SU-DHL-6 (cell line): ENCODE measurements at regions not wholly inside any gene's neighbourhood (a gene's known extent, or its start where the extent isn't known, plus 50 kb on each side); places are given as distances from the start of the nearest gene placed in this dataset.

Experiments
- H2AFZ ChIP-seq: fragments of 200-600 bp; sonication (generic); 2 replicates; pipeline ENCODE4 v1.6.1; 2014; ENCODE audit warnings: low read depth, mild to moderate bottlenecking, moderate library complexity, mixed read lengths, antibody characterized with exemption, low read length; ENCODE audit not compliant: severe bottlenecking
- H3F3A ChIP-seq: fragments of 200-600 bp; shearing (Covaris generic); 2 replicates; pipeline ENCODE4 v1.6.0; 2016; ENCODE audit warnings: antibody characterized with exemption, mild to moderate bottlenecking; ENCODE audit not compliant: insufficient read depth
- H3K27ac ChIP-seq: fragments of 200-600 bp; sonication (generic); 2 replicates; pipeline ENCODE4 v1.5.1; 2016; ENCODE audit warnings: low read depth, mild to moderate bottlenecking, low read length, moderate library complexity, mixed read lengths
- H3K27me3 ChIP-seq: fragments of 200-600 bp; sonication (generic), shearing (Covaris generic); 2 replicates; pipeline ENCODE4 v1.6.0; 2014; ENCODE audit warnings: mild to moderate bottlenecking, low read length
- H3K36me3 ChIP-seq: fragments of 200-600 bp; sonication (generic); 2 replicates; pipeline ENCODE4 v1.6.1; 2014; ENCODE audit warnings: mild to moderate bottlenecking, low read length, mixed read lengths
- H3K4me2 ChIP-seq: fragments of 300-600, 200-600 bp; shearing (Covaris generic), sonication (generic); 2 replicates; pipeline ENCODE4 v1.6.0; 2014; ENCODE audit warnings: low read length, low read depth, mild to moderate bottlenecking; ENCODE audit not compliant: poor library complexity, severe bottlenecking
- H3K4me3 ChIP-seq: fragments of 200-600 bp; sonication (generic); 2 replicates; pipeline ENCODE4 v1.5.1; 2014; ENCODE audit warnings: antibody characterized with exemption, low read length, mild to moderate bottlenecking, mixed read lengths; ENCODE audit not compliant: insufficient read depth, poor library complexity, severe bottlenecking
- H3K79me2 ChIP-seq: fragments of 200-600 bp; sonication (generic); 2 replicates; pipeline ENCODE4 v1.6.1; 2014; ENCODE audit warnings: mild to moderate bottlenecking, low read length, moderate library complexity; ENCODE audit not compliant: insufficient read depth
- H3K9ac ChIP-seq: fragments of 200-600 bp; sonication (generic); 2 replicates; pipeline ENCODE4 v1.7.0; 2014; ENCODE audit warnings: mild to moderate bottlenecking, low read length
- H3K9me2 ChIP-seq: fragments of 200-600 bp; sonication (generic); replicated peaks from 2 replicates; pipeline ENCODE4 v1.6.1; 2014; ENCODE audit warnings: low read length; ENCODE audit not compliant: insufficient read depth
- H3K9me3 ChIP-seq: fragments of 200-600 bp; sonication (generic); 2 replicates; pipeline ENCODE4 v1.6.1; 2014; ENCODE audit warnings: low read length, mixed read lengths; ENCODE audit not compliant: insufficient read depth
- H4K20me1 ChIP-seq: fragments of 200-600 bp; sonication (generic); 2 replicates; pipeline ENCODE4 v1.6.1; 2014; ENCODE audit warnings: low read depth, mild to moderate bottlenecking, antibody characterized with exemption, low read length, moderate library complexity, mixed read lengths
- CTCF ChIP-seq: fragments of 200-600 bp; sonication (generic); IDR thresholded peaks from one replicate; pipeline ENCODE4 v1.5.1; 2017; ENCODE audit warnings: antibody characterized with exemption, mild to moderate bottlenecking, low read length, moderate library complexity; ENCODE audit not compliant: insufficient read depth, poor library complexity, severe bottlenecking
- EZH2phosphoT487 ChIP-seq: fragments of 200-600 bp; sonication (generic), shearing (Covaris generic); conservative IDR thresholded peaks from 2 replicates; pipeline ENCODE4 v1.6.1; 2018; ENCODE audit warnings: mild to moderate bottlenecking, antibody characterized with exemption, low read length, moderate library complexity, mixed read lengths

DNA sequence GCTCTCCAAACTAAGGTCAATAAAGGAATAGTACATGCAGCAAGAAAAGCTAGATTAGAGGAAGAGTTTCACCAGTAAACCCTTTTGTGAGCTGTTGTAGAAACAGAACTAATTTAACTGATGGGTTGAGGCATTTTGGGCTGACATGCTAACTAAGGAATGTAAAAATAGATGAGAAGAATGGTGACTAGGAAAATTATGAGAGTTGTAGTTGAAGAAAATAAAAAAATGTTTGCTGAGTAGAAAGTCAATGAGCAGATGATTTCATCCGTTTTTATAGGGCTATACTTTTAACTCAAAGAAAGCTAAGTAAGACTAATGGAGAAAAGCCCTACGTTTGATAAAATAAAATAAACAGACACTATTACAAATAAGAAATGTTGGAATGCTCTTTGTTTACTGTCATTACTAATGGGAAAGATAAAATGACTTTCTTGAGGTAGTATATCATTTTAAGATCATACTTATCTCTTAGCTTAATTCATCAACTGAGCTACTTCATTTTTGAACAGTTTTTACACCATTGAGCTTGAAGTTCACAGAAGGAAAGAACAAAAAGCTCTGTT lies 209.4 kb upstream of the DPH6 start:
- no peak overlapping the region for H3K4me3 ChIP-seq
- no peaks in the 10 kb centered on the region for H3K79me2 ChIP-seq
- no peak overlapping the region for H3K9ac ChIP-seq
- no peak overlapping the region for H2AFZ ChIP-seq
- TF ChIP-seq EZH2phosphoT487, result no peak
- TF ChIP-seq CTCF, result no peak
- no peak overlapping the region for H3K27ac ChIP-seq
- H3K36me3 ChIP-seq, result no peaks in the 10 kb centered on the region
- no peaks in the 10 kb centered on the region for H3K27me3 ChIP-seq
- H3K9me2 ChIP-seq, result no peaks in the 10 kb centered on the region
- no peaks in the 10 kb centered on the region for H4K20me1 ChIP-seq
- H3F3A ChIP-seq, result no peaks in the 10 kb centered on the region
- no peak overlapping the region for H3K4me2 ChIP-seq
- no peaks in the 10 kb centered on the region for H3K9me3 ChIP-seq

- H3K9me3 ChIP-seq, result no peaks in the 10 kb centered on the region
- H3K36me3 ChIP-seq, result no peaks in the 10 kb centered on the region
- H3K4me2 ChIP-seq, result no peak overlapping the region
- no peaks in the 10 kb centered on the region for H3K9me2 ChIP-seq
- no peak overlapping the region for H3K9ac ChIP-seq
- no peaks in the 10 kb centered on the region for H4K20me1 ChIP-seq
- TF ChIP-seq CTCF, result no peak
- TF ChIP-seq EZH2phosphoT487, result no peak
- no peak overlapping the region for H3K4me3 ChIP-seq
- no peaks in the 10 kb centered on the region for H3K27me3 ChIP-seq
- no peaks in the 10 kb centered on the region for H3F3A ChIP-seq
- H3K79me2 ChIP-seq, result no peaks in the 10 kb centered on the region
- no peak overlapping the region for H2AFZ ChIP-seq
- no peak overlapping the region for H3K27ac ChIP-seq
These were observed 210.7 kb upstream of the DPH6 start for GRCh38 chr15:35756623-35757022.

DNA sequence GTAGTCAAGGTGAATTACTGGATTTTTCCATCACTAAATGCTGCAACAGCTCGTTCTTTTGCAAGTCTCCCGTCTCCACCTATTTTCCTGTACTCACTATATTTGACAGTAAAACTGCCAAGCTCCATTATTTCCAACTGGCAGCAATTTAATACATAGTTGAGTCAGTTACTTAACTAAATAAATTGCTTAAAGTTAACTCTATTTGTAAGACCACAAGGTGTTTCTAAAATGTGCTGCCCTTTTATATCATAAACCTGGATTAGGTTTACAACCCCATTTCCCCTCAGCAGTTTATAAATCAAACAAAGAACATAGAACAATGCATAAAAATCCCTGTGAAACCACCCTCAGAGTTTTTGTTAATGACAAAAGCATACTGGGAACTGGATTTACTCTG lies 211.4 kb upstream of the DPH6 start:
- H3F3A ChIP-seq, result no peaks in the 10 kb centered on the region
- H4K20me1 ChIP-seq, result no peaks in the 10 kb centered on the region
- H3K27me3 ChIP-seq, result no peaks in the 10 kb centered on the region
- H3K79me2 ChIP-seq, result no peaks in the 10 kb centered on the region
- no peaks in the 10 kb centered on the region for H3K36me3 ChIP-seq
- TF ChIP-seq CTCF (no peak), EZH2phosphoT487 (no peak)
- H3K9me3 ChIP-seq, result no peaks in the 10 kb centered on the region
- H3K9ac ChIP-seq, result no peak overlapping the region
- no peak overlapping the region for H3K27ac ChIP-seq
- no peaks in the 10 kb centered on the region for H3K9me2 ChIP-seq
- no peak overlapping the region for H2AFZ ChIP-seq
- H3K4me3 ChIP-seq, result no peak overlapping the region
- H3K4me2 ChIP-seq, result no peak overlapping the region
